GM12891 (cell line): ENCODE measurements at regions not wholly inside any gene's neighbourhood (a gene's known extent, or its start where the extent isn't known, plus 50 kb on each side); places are given as distances from the start of the nearest gene placed in this dataset.
"Not testable (repeated sequence)": the region's sequence is repeated elsewhere in the genome, so short reads cannot be mapped to it uniquely, and the experiment has no call there.

Experiments used
- POLR2AphosphoS5 ChIP-seq: IDR thresholded peaks from 2 replicates; pipeline ENCODE4 v1.6.1; 2011; ENCODE audit warnings: low read depth, low read length, control low read depth
- TAF1 ChIP-seq: IDR thresholded peaks from 2 replicates; pipeline ENCODE4 v1.6.1; 2011; ENCODE audit warnings: low read depth, low read length, control low read depth

GRCh38 chr1:81178431-81179093, 622.2 kb upstream of the ADGRL2 start:
- TF ChIP-seq POLR2AphosphoS5, TAF1: not testable (repeated sequence)
